Liver (tissue), 3 donors: ENCODE measurements at regions not wholly inside any gene's neighbourhood (a gene's known extent, or its start where the extent isn't known, plus 50 kb on each side); places are given as distances from the start of the nearest gene placed in this dataset.

Source experiments
- TAF1 ChIP-seq: conservative IDR thresholded peaks from 2 replicates; pipeline ENCODE4 v1.6.1; 2016; ENCODE audit warnings: antibody characterized with exemption, mild to moderate bottlenecking
- YY1 ChIP-seq: IDR thresholded peaks from 2 replicates; pipeline ENCODE4 v1.6.1; 2016; ENCODE audit warnings: antibody characterized with exemption, mild to moderate bottlenecking
- TF ChIP-seq, protein P1 (sequence below): fragments of 150-350 bp; IDR thresholded peaks from 2 replicates; pipeline ENCODE4 v1.5.1; 2017; ENCODE audit warnings: improper control_type of control experiment, low read depth, low read length; ENCODE audit not compliant: missing input control
- donor health status: healthy.
- donor health status: healthy.

DNA sequence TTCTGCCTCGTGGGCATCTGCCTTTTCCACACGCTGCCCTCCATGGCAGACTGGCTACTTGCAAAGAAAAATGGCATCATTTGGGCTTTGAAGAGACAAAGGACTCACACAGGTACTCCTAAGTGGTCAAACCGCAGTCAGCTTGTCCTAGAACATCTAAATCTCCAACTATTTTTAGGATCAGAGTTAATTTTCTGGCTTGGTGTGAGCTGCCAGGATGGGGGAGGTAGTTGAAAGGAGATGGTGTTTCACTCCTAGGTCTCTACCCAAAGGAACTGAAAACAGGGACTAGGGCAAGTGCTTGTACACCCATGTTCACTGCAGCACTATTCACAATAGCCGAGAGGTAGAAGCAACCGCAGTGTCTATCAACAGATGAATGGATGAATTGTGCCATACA is 107.9 kb upstream of the ATL2 start:
- TF ChIP-seq TAF1 (no peak), YY1 (no peak)
- TF ChIP-seq, protein P1, sequence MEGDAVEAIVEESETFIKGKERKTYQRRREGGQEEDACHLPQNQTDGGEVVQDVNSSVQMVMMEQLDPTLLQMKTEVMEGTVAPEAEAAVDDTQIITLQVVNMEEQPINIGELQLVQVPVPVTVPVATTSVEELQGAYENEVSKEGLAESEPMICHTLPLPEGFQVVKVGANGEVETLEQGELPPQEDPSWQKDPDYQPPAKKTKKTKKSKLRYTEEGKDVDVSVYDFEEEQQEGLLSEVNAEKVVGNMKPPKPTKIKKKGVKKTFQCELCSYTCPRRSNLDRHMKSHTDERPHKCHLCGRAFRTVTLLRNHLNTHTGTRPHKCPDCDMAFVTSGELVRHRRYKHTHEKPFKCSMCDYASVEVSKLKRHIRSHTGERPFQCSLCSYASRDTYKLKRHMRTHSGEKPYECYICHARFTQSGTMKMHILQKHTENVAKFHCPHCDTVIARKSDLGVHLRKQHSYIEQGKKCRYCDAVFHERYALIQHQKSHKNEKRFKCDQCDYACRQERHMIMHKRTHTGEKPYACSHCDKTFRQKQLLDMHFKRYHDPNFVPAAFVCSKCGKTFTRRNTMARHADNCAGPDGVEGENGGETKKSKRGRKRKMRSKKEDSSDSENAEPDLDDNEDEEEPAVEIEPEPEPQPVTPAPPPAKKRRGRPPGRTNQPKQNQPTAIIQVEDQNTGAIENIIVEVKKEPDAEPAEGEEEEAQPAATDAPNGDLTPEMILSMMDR, result no peak
